Activated T-helper 1 cell treated with anti-CD3 and anti-CD28 coated beads, Interleukin-12 subunit alpha, Interleukin-12 subunit beta, Interleukin-2, Interleukin-4 antibody, amounts not matched to agents 30 ng/mL and 10 ng/mL and 1 ng/mL, durations not matched to agents 14 hours and 24 hours and 36 hours (primary cell): ENCODE measurements at regions not wholly inside any gene's neighbourhood (a gene's known extent, or its start where the extent isn't known, plus 50 kb on each side); places are given as distances from the start of the nearest gene placed in this dataset.

Experiments used
- DNase-seq: peaks from one replicate; pipeline ENCODE4 v3.0.0; 2021; ENCODE audit warnings: low spot score
- H3K27ac Mint-ChIP-seq: one replicate; pipeline ENCODE4 v1.8.0; 2021; ENCODE audit warnings: mild to moderate bottlenecking, mixed read lengths
- H3K27me3 Mint-ChIP-seq: one replicate; pipeline ENCODE4 v1.8.0; 2022; ENCODE audit warnings: mild to moderate bottlenecking, moderate library complexity, mixed read lengths; ENCODE audit not compliant: insufficient read depth
- H3K36me3 Mint-ChIP-seq: one replicate; pipeline ENCODE4 v1.8.0; 2021; ENCODE audit warnings: low read depth, mixed read lengths
- H3K4me1 Mint-ChIP-seq: one replicate; pipeline ENCODE4 v1.8.0; 2021; ENCODE audit warnings: low read depth, mixed read lengths
- H3K4me3 Mint-ChIP-seq: one replicate; pipeline ENCODE4 v1.8.0; 2021; ENCODE audit warnings: mild to moderate bottlenecking, moderate library complexity, mixed read lengths
- H3K9me3 Mint-ChIP-seq: one replicate; pipeline ENCODE4 v1.8.0; 2021; ENCODE audit warnings: mixed read lengths
- intact Hi-C: fragments of 100-400 bp; cut with micrococcal nuclease; formaldehyde crosslinking; loops from one replicate; pipeline ENCODE4 v1.15.1; 2024

- Mint-ChIP-seq H3K36me3 (peaks cover 3% of the 10 kb centered on the region), H3K4me1 (no peaks in the 10 kb centered on the region), H3K27me3 (no peaks in the 10 kb centered on the region), H3K4me3 (no peak overlapping the region), H3K9me3 (peaks cover 11% of the 10 kb centered on the region), H3K27ac (no peak overlapping the region)
- no peak for DNase-seq
- intact Hi-C loops: no loop called here
Measured at GRCh38 chr7:121449735-121450240, 53.7 kb upstream of the FAM3C start.

GRCh38 chr7:121449329-121449728 lies 53.2 kb upstream of the FAM3C start:
- Mint-ChIP-seq H3K27me3 (no peaks in the 10 kb centered on the region), H3K4me1 (no peaks in the 10 kb centered on the region), H3K4me3 (no peak overlapping the region), H3K27ac (no peak overlapping the region), H3K9me3 (peaks cover 11% of the 10 kb centered on the region), H3K36me3 (peaks cover 3% of the 10 kb centered on the region)
- intact Hi-C loops: no loop called here
- DNase-seq: no peak

- Mint-ChIP-seq H3K4me1 (no peaks in the 10 kb centered on the region), H3K4me3 (no peak overlapping the region), H3K36me3 (peaks cover 3% of the 10 kb centered on the region), H3K9me3 (peaks cover 9% of the 10 kb centered on the region), H3K27ac (no peak overlapping the region), H3K27me3 (no peaks in the 10 kb centered on the region)
- intact Hi-C loops: no loop called here
- DNase-seq: no peak
Measured at GRCh38 chr7:121448429-121448828, 52.3 kb upstream of the FAM3C start.

- no peak for DNase-seq
- intact Hi-C loops: no loop called here
Measured at GRCh38 chr7:121447911-121448300, 51.8 kb upstream of the FAM3C start.

GRCh38 chr7:121447243-121447910 lies 51.3 kb upstream of the FAM3C start:
- Mint-ChIP-seq H3K36me3 (peaks cover 1% of the 10 kb centered on the region), H3K9me3 (peaks cover under 1% of the 10 kb centered on the region), H3K4me3 (no peak overlapping the region), H3K27me3 (no peaks in the 10 kb centered on the region), H3K4me1 (no peaks in the 10 kb centered on the region), H3K27ac (no peak overlapping the region)
- no peak for DNase-seq
- intact Hi-C loops: no loop called here

More at GRCh38 chr7:121447911-121448300, 51.8 kb upstream of the FAM3C start:
- peaks cover 3% of the 10 kb centered on the region for H3K36me3 Mint-ChIP-seq
- no peaks in the 10 kb centered on the region for H3K4me1 Mint-ChIP-seq
- H3K27ac Mint-ChIP-seq: no peak overlapping the region
- H3K9me3 Mint-ChIP-seq: peaks cover 5% of the 10 kb centered on the region
- H3K27me3 Mint-ChIP-seq: no peaks in the 10 kb centered on the region
- no peak overlapping the region for H3K4me3 Mint-ChIP-seq

GRCh38 chr7:121446526-121446925 lies 50.4 kb upstream of the FAM3C start:
- H3K36me3 Mint-ChIP-seq: peaks cover 1% of the 10 kb centered on the region
- H3K4me3 Mint-ChIP-seq: no peak overlapping the region
- no peak for DNase-seq
- no peak overlapping the region for H3K27ac Mint-ChIP-seq
- H3K27me3 Mint-ChIP-seq: no peaks in the 10 kb centered on the region
- H3K9me3 Mint-ChIP-seq: peaks cover 1% of the 10 kb centered on the region
- peaks cover 3% of the 10 kb centered on the region for H3K4me1 Mint-ChIP-seq
- intact Hi-C loops: no loop called here
